Breast epithelium (tissue), 3 donors: ENCODE measurements at regions not wholly inside any gene's neighbourhood (a gene's known extent, or its start where the extent isn't known, plus 50 kb on each side); places are given as distances from the start of the nearest gene placed in this dataset.

Source experiments
- POLR2A ChIP-seq: fragments of 450-650 bp; IDR thresholded peaks from one replicate; pipeline ENCODE4 v1.6.1; 2016; ENCODE audit warnings: antibody characterized with exemption, mild to moderate bottlenecking, moderate library complexity
- POLR2AphosphoS5 ChIP-seq, 3 donors: sonication (generic); formaldehyde crosslinking; IDR thresholded peaks; one replicate each; pipeline ENCODE4 v1.6.1; 2017; ENCODE audit warnings: antibody characterized with exemption in 3 of 3
- TF ChIP-seq, protein P1 (sequence below), 3 donors: fragments of 450-650 bp; IDR thresholded peaks; one replicate each; pipeline ENCODE4 v1.5.1; 2016 to 2017; ENCODE audit warnings: antibody characterized with exemption in 3 of 3, mild to moderate bottlenecking in 3 of 3, moderate library complexity in 3 of 3

- TF ChIP-seq, protein P1, sequence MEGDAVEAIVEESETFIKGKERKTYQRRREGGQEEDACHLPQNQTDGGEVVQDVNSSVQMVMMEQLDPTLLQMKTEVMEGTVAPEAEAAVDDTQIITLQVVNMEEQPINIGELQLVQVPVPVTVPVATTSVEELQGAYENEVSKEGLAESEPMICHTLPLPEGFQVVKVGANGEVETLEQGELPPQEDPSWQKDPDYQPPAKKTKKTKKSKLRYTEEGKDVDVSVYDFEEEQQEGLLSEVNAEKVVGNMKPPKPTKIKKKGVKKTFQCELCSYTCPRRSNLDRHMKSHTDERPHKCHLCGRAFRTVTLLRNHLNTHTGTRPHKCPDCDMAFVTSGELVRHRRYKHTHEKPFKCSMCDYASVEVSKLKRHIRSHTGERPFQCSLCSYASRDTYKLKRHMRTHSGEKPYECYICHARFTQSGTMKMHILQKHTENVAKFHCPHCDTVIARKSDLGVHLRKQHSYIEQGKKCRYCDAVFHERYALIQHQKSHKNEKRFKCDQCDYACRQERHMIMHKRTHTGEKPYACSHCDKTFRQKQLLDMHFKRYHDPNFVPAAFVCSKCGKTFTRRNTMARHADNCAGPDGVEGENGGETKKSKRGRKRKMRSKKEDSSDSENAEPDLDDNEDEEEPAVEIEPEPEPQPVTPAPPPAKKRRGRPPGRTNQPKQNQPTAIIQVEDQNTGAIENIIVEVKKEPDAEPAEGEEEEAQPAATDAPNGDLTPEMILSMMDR (IDR thresholded peaks at IDR 0.05), result no peak
- TF ChIP-seq POLR2AphosphoS5 (IDR thresholded peaks at IDR 0.05), result no peak
- TF ChIP-seq POLR2A, result no peak
Observed at GRCh38 chr3:78529601-78530000, 1238.2 kb downstream of the ROBO1 start.
